ENCODE measurements at regions not wholly inside any gene's neighbourhood (a gene's known extent, or its start where the extent isn't known, plus 50 kb on each side); places are given as distances from the start of the nearest gene placed in this dataset.
A peak's percentile ranks its signal among the peaks of the same experiment; 100 is the strongest.

DNA sequence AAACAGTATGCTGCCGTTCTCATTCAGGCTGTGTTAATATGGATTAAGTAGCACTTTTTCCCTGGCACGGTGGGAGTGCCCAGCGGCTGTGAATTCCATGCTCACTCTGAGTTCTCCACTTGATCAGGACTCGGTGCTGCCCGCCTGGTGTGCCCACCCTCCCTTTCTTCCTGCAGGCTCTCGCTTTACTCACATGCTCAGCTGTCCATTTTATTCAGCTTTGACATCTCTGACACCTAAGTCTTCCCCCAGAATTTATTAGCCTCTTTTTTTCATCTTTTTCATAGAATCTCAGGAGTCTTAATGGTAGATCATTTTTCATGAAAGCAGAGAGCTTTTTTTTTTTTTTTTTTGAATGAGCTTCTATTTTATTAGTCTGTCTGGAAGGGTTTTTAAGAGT is 626.5 kb downstream of the IRX1 start:
- no peak for DNase-seq (ENCODE audit: low spot score)

DNA sequence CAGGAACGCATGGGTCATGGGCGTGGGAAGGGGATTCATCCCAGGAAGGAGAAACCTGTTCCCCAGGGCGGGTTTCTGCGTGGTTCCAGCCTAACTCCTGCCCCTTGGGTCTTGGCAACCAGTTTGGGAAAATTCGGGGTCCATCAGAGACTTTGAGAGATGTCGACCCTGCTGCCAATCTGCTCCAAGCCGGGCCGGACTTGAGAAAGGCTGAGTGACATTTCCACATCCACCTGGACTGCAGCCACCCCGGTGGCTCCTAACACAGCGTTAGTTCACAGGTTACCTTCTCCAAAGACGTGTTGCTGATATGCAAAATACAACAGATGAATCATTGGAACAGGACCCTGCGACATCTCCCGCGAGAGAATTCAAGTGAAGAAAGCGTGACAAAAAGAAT is 627.2 kb downstream of the IRX1 start:
- DNase-seq (ENCODE audit: low spot score) = no peak

DNA sequence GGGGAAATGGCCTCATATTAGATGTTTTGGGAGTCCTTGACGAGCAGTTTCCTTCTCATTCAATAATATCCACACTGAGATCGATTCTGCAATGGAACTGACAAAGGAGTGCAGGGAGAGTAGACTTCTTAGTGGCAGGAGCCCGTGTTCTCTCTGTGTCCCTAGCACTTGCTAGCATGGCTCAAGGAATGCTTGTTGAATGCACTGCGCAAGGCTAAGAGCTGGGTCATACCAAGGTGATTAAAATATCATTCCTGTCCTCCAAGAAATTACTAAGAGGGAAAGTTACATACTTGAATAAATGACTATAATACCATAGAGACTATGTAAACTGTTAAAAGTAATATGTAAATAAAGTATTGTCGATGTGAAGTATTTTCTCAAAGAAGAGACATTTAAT is 630.1 kb downstream of the IRX1 start:
- no peak for DNase-seq (ENCODE audit: low spot score)

DNA sequence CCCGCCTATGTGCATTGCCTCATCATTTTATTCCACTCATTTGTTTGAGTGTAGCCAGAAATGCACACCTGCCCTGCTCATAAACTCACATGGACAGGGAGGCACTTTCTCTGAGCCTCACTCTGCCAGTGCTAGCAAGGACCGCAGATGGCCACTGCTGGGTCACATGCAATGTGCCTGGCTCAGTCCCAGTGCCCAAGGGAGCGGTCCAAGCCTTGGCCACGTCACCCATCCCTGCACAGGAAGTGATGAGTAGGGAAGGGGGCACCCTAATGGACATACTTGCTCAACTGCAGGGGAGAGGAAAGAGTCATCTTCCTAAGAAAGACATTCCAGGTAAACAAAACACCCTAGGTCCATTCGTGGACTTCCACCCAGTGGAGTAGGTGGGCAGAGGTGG is 630.9 kb downstream of the IRX1 start:
- peak; percentile 36 for DNase-seq (ENCODE audit: low spot score)

DNA sequence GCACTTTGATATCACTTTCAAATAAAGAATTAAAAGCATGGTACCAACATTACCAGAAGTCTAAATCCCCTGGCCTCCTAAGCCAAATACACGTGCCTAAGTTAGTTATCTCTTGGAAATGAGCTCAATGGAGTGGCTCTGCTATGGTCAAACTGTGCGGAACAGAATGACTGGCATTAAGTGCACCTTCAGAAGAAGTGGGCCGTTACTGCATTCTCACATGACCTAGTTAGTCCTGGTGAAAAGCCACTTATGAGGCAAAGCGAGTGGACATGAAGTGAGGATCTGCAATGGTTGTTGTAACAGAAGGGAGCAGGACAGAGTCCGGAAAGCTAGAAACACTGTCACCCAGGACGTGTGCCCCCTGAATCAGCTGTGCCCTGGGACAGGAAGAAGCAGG is 633.1 kb downstream of the IRX1 start:
- DNase-seq (ENCODE audit: low spot score) = no peak

DNA sequence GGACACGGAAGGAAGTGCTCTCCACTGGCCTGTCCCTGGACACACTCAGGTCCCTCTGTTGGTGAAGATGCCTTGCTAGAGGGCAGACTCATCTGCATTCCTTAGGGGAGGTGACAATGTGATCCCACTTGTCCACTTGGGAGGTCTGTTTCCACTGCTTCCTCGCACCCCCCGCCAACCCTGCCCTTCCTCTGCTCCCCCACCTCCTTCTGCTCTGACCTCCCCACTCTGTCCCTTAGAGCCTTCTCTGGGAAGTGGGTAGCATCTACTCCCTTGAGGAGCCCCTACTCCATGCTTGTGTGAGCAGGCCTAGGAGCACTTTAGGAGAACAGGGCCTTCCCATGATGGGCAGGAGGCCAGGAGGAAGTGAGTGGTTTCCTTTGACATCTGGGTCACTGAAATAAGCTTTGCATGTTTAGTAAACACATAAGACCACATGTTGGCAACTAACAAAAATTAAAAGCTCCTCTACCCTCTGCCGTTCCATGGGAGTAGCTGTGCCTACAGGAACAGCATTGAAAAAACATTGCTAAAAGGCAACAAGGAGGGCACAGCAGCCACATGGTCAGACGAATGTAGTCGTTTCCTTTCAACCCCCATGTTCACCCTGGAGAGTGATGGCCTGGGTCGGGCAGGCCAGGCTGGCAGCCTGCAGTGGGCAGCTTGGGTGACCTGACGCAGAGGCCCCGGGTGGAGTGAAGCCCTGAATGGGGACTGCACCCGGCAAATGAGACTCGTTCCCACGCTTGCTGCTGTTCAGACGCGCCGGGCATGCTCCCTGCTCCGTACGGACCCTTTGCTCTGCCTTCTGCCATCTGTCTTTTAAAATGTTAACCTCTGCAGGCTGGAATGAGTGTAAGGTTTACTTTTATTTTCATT is 634.0 kb downstream of the IRX1 start:
- DNase-seq (ENCODE audit: low spot score) = peak; percentile 62

DNA sequence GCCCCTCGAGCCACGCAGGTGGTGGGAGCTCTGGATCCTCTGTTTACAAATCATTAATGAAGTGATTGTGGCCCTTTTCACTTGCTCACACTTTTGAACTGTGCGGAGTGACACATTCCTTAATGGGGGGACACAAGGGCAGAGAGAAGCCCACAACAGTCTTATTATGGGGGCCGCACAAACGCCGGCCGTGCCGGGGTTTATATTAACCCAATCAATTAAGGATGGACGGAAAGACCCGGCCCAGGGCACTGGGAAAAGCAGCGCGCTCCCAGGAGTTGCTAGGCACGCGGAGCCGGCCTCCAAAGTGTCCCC is 634.8 kb downstream of the IRX1 start:
- DNase-seq (ENCODE audit: low spot score) = no peak

DNA sequence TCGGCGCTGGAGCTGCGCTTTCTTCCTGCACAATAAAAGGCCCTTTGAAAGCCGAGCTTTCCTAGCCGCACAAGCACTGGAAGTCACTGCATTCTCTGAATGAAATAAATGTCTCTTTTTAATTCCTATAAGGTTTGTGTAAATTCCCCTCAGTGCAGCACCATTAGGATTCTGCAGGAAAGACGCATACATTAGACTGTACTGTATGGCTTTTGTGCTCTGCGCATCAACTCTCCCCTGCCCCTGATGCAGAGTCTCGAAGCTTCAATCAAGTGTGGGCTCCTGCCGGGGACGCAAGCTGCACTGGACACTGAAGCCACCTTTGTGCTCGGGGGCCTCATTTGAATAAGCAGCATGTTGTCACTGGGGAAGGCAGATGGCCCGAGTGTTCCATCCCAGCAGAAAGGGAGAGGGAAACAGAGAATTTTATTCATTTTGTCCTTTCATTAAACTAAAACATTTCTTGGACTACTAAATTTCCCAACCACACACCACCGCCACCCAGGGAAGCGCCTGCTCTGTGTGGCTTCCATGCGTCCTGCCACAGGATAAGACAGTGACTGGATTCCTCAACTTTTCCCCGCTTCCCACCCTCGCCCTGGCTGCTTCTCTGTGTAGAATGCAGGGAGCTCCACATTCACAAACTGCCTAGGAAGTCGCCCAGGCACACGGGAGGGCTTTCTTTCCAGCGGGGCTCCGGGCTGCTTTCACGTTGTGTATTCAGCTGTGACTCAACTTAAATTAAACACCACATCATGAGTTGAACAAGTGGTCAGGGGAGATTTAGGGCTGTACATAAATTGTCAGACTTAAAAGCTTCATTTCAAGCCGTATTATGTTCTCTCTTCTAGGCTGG is 635.4 kb downstream of the IRX1 start:
- DNase-seq (ENCODE audit: low spot score) = no peak

DNA sequence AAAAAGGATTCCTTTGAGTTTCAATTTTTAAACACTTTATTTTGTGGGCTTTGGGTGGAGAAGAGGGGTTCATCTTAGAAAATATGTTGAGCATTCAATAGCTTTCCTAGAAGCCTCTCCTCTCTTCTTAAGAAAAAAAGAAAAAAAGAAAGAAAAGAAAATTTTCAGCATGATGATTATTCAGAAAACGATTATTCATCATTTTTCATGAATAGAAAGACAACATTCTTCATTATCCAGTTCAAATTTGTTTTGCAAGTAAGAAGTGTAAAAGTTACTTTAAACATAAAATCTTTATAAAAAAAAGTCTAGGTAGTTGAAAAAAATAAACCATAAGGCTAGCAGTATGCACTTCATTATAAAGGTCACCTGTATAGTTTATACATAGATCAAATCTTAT is 636.5 kb downstream of the IRX1 start:
- DNase-seq (ENCODE audit: low spot score) = no peak

DNA sequence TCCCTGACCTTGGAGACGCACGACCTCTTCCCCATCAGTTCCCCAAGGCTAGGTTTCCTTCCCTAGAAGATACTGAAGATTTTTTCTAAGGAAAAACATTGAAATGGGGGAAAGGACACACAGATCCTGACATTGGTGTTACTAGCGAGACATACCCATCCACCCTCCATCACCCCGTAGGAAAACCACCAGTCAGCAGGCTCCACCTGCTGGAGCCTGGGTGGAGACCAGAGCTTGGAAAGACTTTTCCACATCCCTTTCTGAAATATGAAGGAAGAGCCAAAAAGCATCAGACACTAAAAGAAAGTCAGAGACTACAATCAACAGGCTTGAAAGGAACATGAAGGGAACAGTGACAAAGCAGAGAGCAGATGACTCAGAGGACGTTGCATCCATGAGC is 638.0 kb downstream of the IRX1 start:
- DNase-seq (ENCODE audit: low spot score) = no peak

DNA sequence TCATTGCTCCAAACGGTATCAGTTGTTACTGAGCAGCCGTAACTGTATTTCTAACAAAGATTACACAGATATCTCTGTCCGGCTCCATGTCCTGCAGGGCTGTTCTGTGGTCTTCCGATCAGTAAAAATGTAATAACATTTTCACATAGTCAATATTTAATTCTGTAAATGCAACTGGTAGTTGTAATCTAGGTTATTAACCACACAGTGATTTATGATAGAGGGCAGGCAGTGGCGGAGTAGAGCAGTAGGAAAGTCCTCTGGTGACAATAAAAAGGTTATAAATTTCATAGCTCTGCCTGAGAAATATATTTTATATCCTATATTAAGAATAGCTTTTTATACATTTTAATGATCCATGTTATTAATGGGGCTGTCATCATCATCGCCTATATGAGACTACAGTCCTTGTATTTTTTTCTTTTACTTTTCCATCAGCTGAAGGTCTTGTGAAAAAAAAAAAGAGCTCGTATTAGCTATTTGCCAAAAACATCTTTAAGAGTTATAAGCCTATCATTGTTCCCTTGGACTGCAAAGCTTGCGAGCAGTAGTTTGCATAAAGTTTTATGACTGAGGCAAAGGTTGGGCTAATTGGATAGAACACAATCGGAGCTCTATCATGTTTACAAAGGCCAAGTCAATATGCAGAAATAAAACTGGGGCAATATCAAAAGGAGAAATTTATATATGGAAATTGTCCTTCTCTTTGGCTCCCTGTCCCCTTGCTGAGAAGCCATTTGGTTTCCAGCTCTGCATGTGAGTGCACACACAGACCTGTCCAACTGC is 648.0 kb downstream of the IRX1 start:
- no peak for DNase-seq (ENCODE audit: low spot score)

DNA sequence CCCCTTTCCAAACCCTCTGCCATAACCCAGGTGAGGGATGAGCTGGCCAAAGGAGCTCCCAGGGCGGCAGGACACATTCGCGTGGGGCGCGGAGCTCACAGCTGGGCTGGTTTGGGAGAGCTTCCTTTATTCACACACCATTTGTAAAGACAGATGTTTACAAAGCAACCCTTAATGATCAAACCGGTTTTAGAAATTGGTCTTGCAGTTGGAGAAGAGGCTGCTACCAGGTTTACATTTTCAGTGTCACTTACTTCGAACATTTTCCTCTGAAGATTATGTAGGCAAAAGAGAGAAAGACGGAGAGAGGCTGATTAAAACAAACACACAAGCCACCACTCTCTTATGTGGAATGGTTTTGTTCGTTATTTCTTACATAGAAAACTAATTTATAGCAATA is 648.7 kb downstream of the IRX1 start:
- DNase-seq (ENCODE audit: low spot score) = no peak

DNA sequence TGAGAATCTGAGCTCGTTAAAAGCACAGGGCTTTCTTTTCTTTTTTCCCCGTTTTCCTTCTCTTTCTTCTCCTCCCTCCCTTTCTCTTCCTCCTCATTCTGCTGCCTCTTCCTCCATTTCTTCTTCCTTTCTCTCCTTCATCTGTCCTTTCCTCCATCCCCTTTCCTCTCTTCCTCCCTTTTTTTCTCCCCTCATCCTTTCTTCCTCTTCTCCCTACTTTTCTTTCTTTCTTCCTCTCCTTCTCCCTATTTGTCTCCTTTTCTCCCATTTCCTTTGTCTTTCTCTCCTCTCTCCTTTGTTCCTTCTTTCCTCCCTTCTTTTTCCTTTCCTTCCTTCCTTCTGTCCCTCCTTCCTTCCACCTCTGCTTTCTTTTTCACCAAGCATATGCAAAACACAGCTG is 649.4 kb downstream of the IRX1 start:
- DNase-seq (ENCODE audit: low spot score) = no peak

DNA sequence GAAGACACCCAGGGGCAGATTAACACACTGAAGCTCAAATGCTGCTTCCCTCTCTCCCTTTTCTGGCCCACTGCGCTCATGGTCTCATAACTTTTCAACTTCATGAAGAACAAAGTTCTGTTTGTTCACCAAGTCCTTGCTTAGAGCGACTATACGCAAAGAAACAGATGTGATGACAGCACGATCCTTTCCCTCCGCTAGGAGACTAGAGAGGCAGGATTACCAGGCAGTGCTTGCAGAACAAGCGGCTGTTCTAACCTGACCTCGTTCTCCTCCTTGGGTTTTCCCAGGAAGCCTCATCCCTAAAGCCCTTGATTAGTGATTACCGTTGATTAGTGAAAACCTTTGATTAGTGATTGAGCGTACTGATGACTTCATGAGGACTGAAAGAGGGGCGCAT is 649.9 kb downstream of the IRX1 start:
- no peak for DNase-seq (ENCODE audit: low spot score)

DNA sequence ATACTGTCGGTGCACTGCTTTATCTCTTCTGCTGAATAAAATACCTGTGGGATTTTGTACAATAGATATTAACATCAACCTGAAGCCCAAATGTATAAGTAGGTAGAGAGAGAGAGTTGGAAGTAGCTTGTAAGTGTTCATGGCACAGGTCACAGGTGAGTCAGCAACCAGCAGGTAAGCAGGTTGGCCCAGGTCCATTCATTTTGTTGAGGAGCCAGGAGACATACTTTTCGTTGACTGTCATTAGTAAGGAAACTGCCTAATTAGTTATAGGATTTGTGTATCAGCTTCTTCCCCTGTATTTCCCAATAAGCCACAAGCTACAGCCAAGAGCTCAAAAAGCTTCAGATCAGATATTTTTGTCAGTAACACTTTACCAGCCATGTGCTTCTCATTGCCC is 650.8 kb downstream of the IRX1 start:
- no peak for DNase-seq (ENCODE audit: low spot score)

DNA sequence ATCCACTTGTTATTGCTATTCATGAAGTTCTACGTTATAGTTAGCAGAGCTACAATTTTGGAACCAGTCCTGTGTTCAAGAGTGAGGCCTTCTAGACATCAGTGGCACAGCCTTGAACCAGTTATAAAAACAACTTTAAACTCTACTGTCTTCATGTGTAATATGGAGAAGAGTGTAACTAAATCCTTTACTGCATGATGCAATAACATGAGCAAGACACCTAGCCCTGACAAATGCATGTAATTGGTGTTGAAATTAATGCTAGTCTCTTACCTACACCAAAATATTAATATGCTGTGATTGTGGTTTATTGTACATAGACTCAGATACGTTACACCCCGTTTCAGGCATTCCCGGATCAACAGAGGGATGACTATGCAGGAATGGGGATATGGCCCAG is 654.6 kb downstream of the IRX1 start:
- DNase-seq (ENCODE audit: low spot score) = no peak

DNA sequence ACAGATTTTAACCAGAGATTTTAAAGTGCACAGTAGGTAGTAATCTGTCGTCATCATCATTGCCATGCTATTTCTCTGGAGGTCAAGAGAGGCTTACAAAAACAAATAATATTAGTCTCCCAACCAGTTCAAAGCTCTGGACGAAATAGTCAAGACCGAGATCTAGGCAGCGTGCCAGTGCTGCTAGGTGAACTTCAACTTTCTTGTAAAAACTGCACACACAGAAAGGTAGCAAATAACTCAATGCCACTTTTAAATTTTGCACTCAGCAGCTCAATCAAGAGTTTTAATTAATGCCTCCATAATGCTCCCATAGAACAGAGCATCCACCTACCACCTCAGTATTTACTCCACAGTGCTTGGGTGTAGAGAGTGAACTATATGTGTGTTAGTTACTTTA is 656.8 kb downstream of the IRX1 start:
- DNase-seq (ENCODE audit: low spot score) = no peak

DNA sequence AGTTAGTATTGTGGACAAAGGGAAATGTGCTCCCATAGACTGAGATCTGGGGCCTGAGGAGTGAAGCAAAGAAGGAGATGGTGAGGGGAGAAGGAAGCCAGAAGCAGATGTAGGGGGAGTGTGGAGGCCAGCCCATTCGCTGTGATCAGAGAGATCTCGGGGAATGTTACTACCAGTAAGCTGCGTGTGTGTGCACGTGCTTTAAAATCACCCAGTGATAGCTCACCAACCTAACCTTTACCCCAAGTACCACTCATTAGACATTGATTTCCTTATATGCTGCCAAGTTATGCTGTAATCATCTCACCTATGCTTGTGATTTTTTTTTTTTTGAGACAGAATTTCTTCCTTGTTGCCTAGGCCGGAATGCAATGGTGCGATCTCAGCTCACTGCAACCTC is 659.1 kb downstream of the IRX1 start:
- no peak for DNase-seq (ENCODE audit: low spot score)

DNA sequence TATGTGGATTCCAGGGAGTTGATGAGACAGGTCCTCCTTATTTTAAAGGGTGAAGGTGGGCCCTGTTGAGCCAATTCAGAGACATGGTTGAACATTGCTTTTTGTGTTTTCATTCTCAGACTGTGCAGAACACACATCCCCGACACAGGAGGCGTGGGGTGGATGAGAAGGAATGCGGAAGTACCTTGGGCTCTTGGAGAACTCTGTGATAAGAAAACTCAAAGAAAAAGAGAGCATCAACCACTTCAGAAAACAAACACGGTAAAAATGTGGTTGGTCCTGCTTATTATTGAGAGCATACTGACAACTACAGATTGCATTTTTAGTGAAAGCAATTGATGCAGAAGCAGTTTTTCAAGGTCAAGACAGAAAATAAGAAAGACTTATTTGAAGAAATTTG is 659.8 kb downstream of the IRX1 start:
- DNase-seq (ENCODE audit: low spot score) = no peak

DNA sequence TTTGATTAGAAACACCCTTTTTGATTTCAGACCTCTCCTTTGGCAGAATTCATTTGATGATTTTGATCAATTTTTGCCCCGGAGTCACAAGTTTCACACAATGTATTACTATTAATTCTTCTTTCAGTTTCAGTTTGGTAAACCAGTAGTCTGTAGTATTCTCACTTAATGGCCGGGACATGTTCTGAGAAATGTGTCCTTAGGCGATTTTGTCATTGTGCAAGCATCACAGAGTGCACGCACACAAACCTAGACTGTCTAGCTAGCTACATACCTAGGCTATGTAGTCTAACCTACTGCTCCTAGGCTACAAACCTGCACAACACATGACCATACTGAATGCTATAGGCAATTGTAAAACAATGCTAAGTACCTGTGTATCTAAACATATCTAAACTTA is 662.5 kb downstream of the IRX1 start:
- peak; percentile 51 for DNase-seq (ENCODE audit: low spot score)

DNA sequence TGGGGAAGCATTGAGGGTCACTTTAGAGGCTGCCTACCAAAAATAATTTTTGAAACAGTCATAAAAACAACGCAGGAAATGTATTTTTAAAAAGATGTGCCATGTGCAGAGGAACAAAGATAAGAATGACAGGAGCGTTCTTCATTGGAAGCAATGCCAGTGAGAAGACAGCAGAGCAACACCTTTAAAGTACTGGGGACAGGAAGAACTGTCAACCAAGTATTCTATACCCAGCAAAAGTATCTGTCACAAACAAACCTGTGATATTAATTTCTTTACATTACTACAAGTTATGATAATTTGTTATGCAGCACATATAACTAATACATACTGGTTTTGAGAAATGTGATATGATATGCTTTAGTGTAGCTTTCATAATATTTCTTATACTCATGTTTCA is 675.6 kb downstream of the IRX1 start:
- DNase-seq (ENCODE audit: low spot score) = no peak

DNA sequence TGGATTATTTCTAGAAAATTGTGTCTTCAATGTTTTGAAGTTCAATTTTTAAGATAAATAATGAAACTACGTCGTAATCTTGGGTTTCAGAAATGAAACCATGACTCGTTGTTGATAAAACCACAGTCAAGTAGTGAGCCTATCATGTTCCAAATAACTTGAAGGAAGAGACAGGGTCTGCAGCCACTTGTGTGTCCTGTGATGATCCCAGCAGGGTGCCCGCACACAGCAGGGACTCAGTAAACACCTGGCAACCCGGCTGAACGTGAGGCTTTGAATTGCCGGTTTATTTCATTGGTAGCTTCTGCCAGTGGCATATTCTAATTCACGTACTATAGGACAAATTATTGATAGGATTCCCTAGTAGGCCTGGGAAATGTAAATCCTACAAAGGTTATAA is 679.6 kb downstream of the IRX1 start:
- no peak for DNase-seq (ENCODE audit: low spot score)

DNA sequence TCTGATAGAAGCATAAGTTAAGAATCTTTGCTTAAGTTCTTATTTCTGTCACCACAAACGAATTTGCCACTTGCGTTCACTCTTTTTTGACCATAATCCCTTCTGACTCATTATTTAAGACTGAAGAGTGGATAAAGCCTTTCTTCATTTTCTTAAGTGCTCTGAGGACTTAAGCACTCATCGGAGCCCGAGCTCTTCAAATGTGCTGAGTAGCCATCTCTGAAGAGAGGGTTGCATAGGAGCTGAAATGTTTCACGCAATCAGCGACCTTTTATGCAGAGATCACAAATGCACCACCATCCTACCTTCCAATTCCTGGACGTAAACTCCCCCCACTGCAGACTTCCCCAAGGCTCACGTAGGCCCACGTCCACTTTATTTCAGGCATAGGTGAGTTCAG is 699.2 kb downstream of the IRX1 start:
- no peak for DNase-seq (ENCODE audit: low spot score)

All from H4 (cell line).